Large intestine (tissue), 3 donors: ENCODE measurements at regions not wholly inside any gene's neighbourhood (a gene's known extent, or its start where the extent isn't known, plus 50 kb on each side); places are given as distances from the start of the nearest gene placed in this dataset.

Experiments used
- DNase-seq, 2 donors: peaks; one replicate each; pipeline versions ENCODE4 v3.0.0 to v3.0.0-alpha.2; 2013
- H3K27ac ChIP-seq: one replicate; pipeline ENCODE4 v1.5.1; 2013; ENCODE audit warnings: low read length
- H3K27me3 ChIP-seq: 2 replicates; pipeline ENCODE4 v1.6.1; 2013; ENCODE audit warnings: low read length; ENCODE audit not compliant: control insufficient read depth, insufficient read depth
- H3K36me3 ChIP-seq: 2 replicates; pipeline ENCODE4 v1.6.1; 2013; ENCODE audit warnings: low read length; ENCODE audit not compliant: control insufficient read depth, insufficient read depth
- H3K4me1 ChIP-seq: one replicate; pipeline ENCODE4 v1.6.1; 2013; ENCODE audit warnings: low read length; ENCODE audit not compliant: control insufficient read depth, insufficient read depth
- H3K4me3 ChIP-seq: one replicate; pipeline ENCODE4 v1.5.1; 2013; ENCODE audit warnings: low read length
- H3K9me3 ChIP-seq: one replicate; pipeline ENCODE4 v1.6.1; 2013; ENCODE audit warnings: mild to moderate bottlenecking, low read depth, low read length, moderate library complexity; ENCODE audit not compliant: control insufficient read depth
- WGBS: methylation state at CpG from one replicate; pipeline ENCODE4 v1.1.5; 2013; ENCODE audit warnings: low lambda C conversion rate; ENCODE audit not compliant: insufficient coverage; 5-methylcytosine and 5-hydroxymethylcytosine counted together

- no peaks in the 10 kb centered on the region for H3K27me3 ChIP-seq
- no peaks in the 10 kb centered on the region for H3K4me1 ChIP-seq
- peaks cover 10% of the 10 kb centered on the region for H3K36me3 ChIP-seq
- peaks cover 6% of the 10 kb centered on the region for H3K9me3 ChIP-seq
- no peak overlapping the region for H3K4me3 ChIP-seq
- 100% methylated on average over 2 of the region's 3 CpGs for WGBS
- DNase-seq = no peak
- H3K27ac ChIP-seq = no peak overlapping the region
Measured at GRCh38 chr11:71079795-71080194, 172.6 kb downstream of the SHANK2 start.

- Histone ChIP-seq H3K27me3 (no peaks in the 10 kb centered on the region), H3K36me3 (peaks cover 12% of the 10 kb centered on the region), H3K4me1 (no peaks in the 10 kb centered on the region), H3K4me3 (no peak overlapping the region), H3K27ac (no peak overlapping the region), H3K9me3 (peaks cover 6% of the 10 kb centered on the region)
- no peak for DNase-seq
- WGBS = 0% methylated on average over 1 of the region's 6 CpGs
Measured at GRCh38 chr11:71078482-71078881, 173.9 kb downstream of the SHANK2 start.

- 100% methylated on average over 1 of the region's 7 CpGs for WGBS
- DNase-seq = no peak
- Histone ChIP-seq H3K27me3 (no peaks in the 10 kb centered on the region), H3K4me1 (no peaks in the 10 kb centered on the region), H3K36me3 (peaks cover 15% of the 10 kb centered on the region), H3K4me3 (no peak overlapping the region), H3K27ac (no peak overlapping the region), H3K9me3 (peaks cover 6% of the 10 kb centered on the region)
Measured at GRCh38 chr11:71076525-71077304, 175.7 kb downstream of the SHANK2 start.

- Histone ChIP-seq H3K27me3 (no peaks in the 10 kb centered on the region), H3K4me3 (no peak overlapping the region), H3K27ac (no peak overlapping the region), H3K9me3 (peaks cover 6% of the 10 kb centered on the region), H3K4me1 (no peaks in the 10 kb centered on the region), H3K36me3 (peaks cover 15% of the 10 kb centered on the region)
- DNase-seq = peak; percentile 22 to 47
- 86% methylated on average over 1 of the region's 10 CpGs for WGBS
Measured at GRCh38 chr11:71075871-71076420, 176.4 kb downstream of the SHANK2 start.

GRCh38 chr11:71075116-71075720, 177.2 kb downstream of the SHANK2 start:
- DNase-seq = no peak
- peaks cover 6% of the 10 kb centered on the region for H3K9me3 ChIP-seq
- H3K27me3 ChIP-seq = no peaks in the 10 kb centered on the region
- no peak overlapping the region for H3K4me3 ChIP-seq
- peaks cover 15% of the 10 kb centered on the region for H3K36me3 ChIP-seq
- no peaks in the 10 kb centered on the region for H3K4me1 ChIP-seq
- H3K27ac ChIP-seq = no peak overlapping the region
- WGBS = no CpG with 5 or more reads among the region's 14 CpGs

- Histone ChIP-seq H3K9me3 (no peaks in the 10 kb centered on the region), H3K4me3 (no peak overlapping the region), H3K27me3 (no peaks in the 10 kb centered on the region), H3K27ac (no peak overlapping the region), H3K4me1 (no peaks in the 10 kb centered on the region), H3K36me3 (peaks cover 13% of the 10 kb centered on the region)
- DNase-seq = no peak
- no CpG with 5 or more reads among the region's 15 CpGs for WGBS
Measured at GRCh38 chr11:71071736-71072509, 180.5 kb downstream of the SHANK2 start.

- no peaks in the 10 kb centered on the region for H3K9me3 ChIP-seq
- no peak overlapping the region for H3K27ac ChIP-seq
- H3K4me1 ChIP-seq = no peaks in the 10 kb centered on the region
- DNase-seq = peak in 1 of 2 donors; percentile 13
- H3K36me3 ChIP-seq = peaks cover 11% of the 10 kb centered on the region
- no peak overlapping the region for H3K4me3 ChIP-seq
- no peaks in the 10 kb centered on the region for H3K27me3 ChIP-seq
- WGBS = 80% methylated on average over 1 of the region's 12 CpGs
Measured at GRCh38 chr11:71070490-71071453, 181.6 kb downstream of the SHANK2 start.

- Histone ChIP-seq H3K36me3 (peaks cover 7% of the 10 kb centered on the region), H3K27ac (no peak overlapping the region), H3K9me3 (no peaks in the 10 kb centered on the region), H3K4me1 (peaks cover 2% of the 10 kb centered on the region), H3K27me3 (no peaks in the 10 kb centered on the region), H3K4me3 (no peak overlapping the region)
- 88% methylated on average over 1 of the region's 1 CpG for WGBS
- no peak for DNase-seq
Measured at GRCh38 chr11:71068963-71069362, 183.4 kb downstream of the SHANK2 start.

- H3K4me3 ChIP-seq = no peak overlapping the region
- no CpG with 5 or more reads among the region's 6 CpGs for WGBS
- no peaks in the 10 kb centered on the region for H3K27me3 ChIP-seq
- no peak overlapping the region for H3K27ac ChIP-seq
- H3K4me1 ChIP-seq = peaks cover 2% of the 10 kb centered on the region
- no peak for DNase-seq
- H3K9me3 ChIP-seq = no peaks in the 10 kb centered on the region
- H3K36me3 ChIP-seq = peaks cover 3% of the 10 kb centered on the region
Measured at GRCh38 chr11:71067753-71068152, 184.6 kb downstream of the SHANK2 start.
